ENCODE measurements at regions not wholly inside any gene's neighbourhood (a gene's known extent, or its start where the extent isn't known, plus 50 kb on each side); places are given as distances from the start of the nearest gene placed in this dataset.
"Not testable (repeated sequence)": the region's sequence is repeated elsewhere in the genome, so short reads cannot be mapped to it uniquely, and the experiment has no call there.

DNA sequence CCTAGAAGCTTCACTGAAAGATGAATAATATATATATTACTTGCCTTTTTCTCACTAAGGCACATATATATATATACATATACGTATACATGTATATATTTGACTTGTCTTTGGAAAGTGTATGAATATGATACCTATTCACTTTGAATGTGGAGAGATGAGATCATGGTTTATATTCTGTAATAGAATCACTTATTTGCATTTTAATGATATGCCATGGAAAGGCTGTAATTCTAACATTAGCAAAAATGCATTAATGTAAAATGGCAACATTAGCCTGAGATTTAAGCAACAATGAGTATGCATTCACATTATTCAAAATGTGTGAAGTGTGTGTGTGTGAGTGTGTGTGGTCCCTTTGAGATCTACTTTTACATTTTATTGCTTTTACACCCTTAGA is 54.5 kb upstream of the PRKD1 start:
- no peak overlapping the region for H3K4me3 Mint-ChIP-seq
- H3K4me1 Mint-ChIP-seq, result no peaks in the 10 kb centered on the region

DNA sequence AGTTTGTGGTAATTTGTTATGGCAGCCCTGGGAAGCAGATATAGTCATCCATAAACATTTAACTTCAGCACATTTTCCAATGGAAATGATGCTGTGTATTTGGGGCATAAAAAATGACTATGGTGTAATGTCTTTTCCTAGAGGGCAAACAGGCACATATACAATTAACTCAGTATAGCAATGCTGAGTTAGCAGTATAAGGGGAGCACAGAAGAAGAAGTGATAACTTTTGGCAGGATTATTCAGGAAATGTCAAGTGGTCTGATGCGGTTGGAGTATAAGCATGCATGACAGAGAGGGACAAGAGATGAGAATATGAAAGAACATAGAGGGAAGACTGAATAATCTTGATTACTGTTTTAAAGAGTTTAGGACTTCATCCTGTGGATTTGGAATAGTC is 55.3 kb upstream of the PRKD1 start:
- Mint-ChIP-seq H3K4me1 (no peaks in the 10 kb centered on the region), H3K36me3 (ENCODE audit: low read depth) (no peaks in the 10 kb centered on the region), H3K4me3 (no peak overlapping the region), H3K27ac (no peak overlapping the region), H3K27me3 (no peaks in the 10 kb centered on the region)
- no peak for DNase-seq
- ATAC-seq, result no peak
- H3K9me3 ChIP-seq (ENCODE audit: control insufficient read depth, low read length, poor library complexity, severe bottlenecking), result no peaks in the 10 kb centered on the region

More for the DNA sequence above, 54.5 kb upstream of the PRKD1 start:
- DNase-seq (no peak), ATAC-seq (no peak)
- Mint-ChIP-seq H3K36me3 (ENCODE audit: low read depth) (no peaks in the 10 kb centered on the region), H3K27me3 (no peaks in the 10 kb centered on the region), H3K27ac (no peak overlapping the region)
- no peaks in the 10 kb centered on the region for H3K9me3 ChIP-seq (ENCODE audit: control insufficient read depth, low read length, poor library complexity, severe bottlenecking)

DNA sequence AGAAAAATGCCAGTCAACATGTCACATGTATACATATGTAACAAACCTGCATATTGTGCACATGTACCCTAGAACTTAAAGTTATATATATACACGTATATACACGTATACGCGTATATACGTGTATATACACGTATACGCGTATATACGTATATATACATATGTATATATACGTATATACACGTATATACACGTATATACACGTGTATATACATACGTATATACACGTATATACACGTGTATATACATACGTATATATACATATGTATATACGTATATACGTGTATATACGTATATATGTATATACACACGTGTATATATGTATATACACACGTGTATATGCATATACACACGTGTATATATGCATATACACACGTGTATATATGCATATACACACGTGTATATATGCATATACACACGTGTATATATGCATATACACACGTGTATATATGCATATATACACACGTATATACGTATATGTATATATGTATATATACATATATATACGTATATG is 62.8 kb upstream of the PRKD1 start:
- H3K36me3 Mint-ChIP-seq (ENCODE audit: low read depth); ATAC-seq; H3K27me3 Mint-ChIP-seq; H3K4me3 Mint-ChIP-seq; H3K4me1 Mint-ChIP-seq; H3K27ac Mint-ChIP-seq; H3K9me3 ChIP-seq (ENCODE audit: control insufficient read depth, low read length, poor library complexity, severe bottlenecking); DNase-seq: not testable (repeated sequence)

- Mint-ChIP-seq H3K4me3 (no peak overlapping the region), H3K27ac (no peak overlapping the region), H3K4me1 (no peaks in the 10 kb centered on the region), H3K27me3 (no peaks in the 10 kb centered on the region), H3K36me3 (ENCODE audit: low read depth) (no peaks in the 10 kb centered on the region)
- DNase-seq, result no peak
- no peak for ATAC-seq
- H3K9me3 ChIP-seq (ENCODE audit: control insufficient read depth, low read length, poor library complexity, severe bottlenecking), result no peaks in the 10 kb centered on the region
Observed at GRCh38 chr14:29990993-29991392, 63.3 kb upstream of the PRKD1 start.

DNA sequence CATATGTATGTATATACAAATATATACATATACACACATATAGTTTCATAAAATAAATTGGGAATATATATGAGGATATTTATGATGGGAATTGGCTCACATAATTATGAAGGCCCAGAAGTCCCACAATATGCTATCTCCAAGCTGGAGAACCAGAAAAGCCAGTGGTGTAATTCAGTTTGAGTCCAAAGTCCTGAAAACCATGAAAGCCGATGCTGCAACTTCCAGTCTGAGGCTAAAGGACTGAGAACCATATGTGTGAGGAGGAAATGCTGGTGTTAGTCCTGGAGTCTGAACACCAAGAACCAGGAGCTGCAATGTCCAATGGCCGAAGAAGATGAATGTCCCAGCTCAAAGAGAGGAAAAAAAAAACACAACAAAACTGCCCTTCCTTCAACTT is 65.5 kb upstream of the PRKD1 start:
- no peaks in the 10 kb centered on the region for H3K36me3 Mint-ChIP-seq (ENCODE audit: low read depth)

DNA sequence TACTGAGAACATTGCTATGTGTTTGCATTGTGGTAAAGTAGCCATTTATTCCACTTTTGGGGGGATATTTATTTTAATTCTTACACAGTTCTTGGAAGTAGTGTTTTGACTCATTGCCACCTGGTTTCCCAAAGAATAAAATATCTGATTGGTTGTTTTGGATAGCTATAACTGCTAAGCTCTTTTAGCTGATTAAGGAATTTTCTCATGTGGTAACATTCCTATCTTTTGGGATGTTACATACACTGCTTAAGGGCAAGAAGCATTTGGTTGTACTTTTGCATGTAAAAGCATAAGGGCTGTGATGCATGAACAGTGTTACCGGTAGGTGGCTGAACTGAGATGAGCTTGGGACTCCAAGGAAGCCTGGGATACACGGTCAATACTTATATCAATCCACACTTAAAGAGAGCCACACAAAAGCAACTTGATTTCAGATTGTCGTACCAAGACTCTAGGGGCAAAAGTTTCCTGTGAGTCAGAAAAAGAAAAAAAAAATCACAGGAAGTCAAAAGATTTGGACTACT is 71.4 kb upstream of the PRKD1 start:
- no peak overlapping the region for H3K27ac Mint-ChIP-seq
- H3K4me1 Mint-ChIP-seq, result no peaks in the 10 kb centered on the region
- DNase-seq (no peak), ATAC-seq (no peak)
- no peak overlapping the region for H3K4me3 Mint-ChIP-seq
- no peaks in the 10 kb centered on the region for H3K36me3 Mint-ChIP-seq (ENCODE audit: low read depth)
- H3K27me3 Mint-ChIP-seq, result no peaks in the 10 kb centered on the region
- H3K9me3 ChIP-seq (ENCODE audit: control insufficient read depth, low read length, poor library complexity, severe bottlenecking), result no peaks in the 10 kb centered on the region

More for the DNA sequence above, 65.5 kb upstream of the PRKD1 start:
- DNase-seq (no peak), ATAC-seq (no peak)
- H3K9me3 ChIP-seq (ENCODE audit: control insufficient read depth, low read length, poor library complexity, severe bottlenecking), result no peaks in the 10 kb centered on the region
- Mint-ChIP-seq H3K27me3 (no peaks in the 10 kb centered on the region), H3K4me3 (no peak overlapping the region), H3K27ac (no peak overlapping the region), H3K4me1 (no peaks in the 10 kb centered on the region)

- no peak overlapping the region for H3K27ac Mint-ChIP-seq
- H3K4me1 Mint-ChIP-seq, result no peaks in the 10 kb centered on the region
- H3K27me3 Mint-ChIP-seq, result no peaks in the 10 kb centered on the region
- no peaks in the 10 kb centered on the region for H3K36me3 Mint-ChIP-seq (ENCODE audit: low read depth)
- H3K9me3 ChIP-seq (ENCODE audit: control insufficient read depth, low read length, poor library complexity, severe bottlenecking), result no peaks in the 10 kb centered on the region
- ATAC-seq, result no peak
- no peak for DNase-seq
- H3K4me3 Mint-ChIP-seq, result no peak overlapping the region
Observed at GRCh38 chr14:30002859-30003258, 75.2 kb upstream of the PRKD1 start.

DNA sequence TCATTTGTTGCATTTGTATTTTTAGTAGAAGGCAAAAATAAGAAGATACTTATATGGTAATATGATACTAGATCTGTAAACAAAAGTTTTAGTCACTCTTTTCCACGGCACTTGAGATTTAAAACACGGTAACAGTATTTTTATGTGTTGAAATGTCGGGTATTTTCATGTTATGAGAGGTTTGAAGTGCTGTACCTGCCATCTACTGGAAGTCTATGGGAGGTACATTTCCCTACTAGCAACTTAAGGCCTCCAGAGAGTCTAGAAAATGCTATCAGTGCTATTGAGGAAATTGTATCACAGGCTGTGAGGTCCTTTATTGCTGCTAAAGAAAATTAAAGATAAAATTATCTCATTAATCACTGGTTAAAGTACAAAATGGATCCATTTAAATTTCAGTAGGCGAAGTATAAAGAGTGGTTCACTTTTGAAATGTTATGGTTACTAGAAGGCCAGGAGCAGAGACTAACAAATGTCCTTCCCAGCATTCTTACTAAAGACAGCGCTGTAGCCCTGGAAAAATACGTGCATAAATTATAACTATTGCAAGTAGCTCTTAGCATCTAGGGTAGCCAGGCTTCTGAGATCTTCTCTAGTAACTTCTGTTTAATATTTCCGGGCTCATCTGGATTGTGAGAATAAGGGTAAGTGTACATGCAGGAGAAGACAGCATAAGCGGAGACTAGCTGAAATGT is 77.6 kb upstream of the PRKD1 start:
- Mint-ChIP-seq H3K36me3 (ENCODE audit: low read depth) (no peaks in the 10 kb centered on the region), H3K27ac (no peak overlapping the region), H3K4me1 (no peaks in the 10 kb centered on the region), H3K27me3 (no peaks in the 10 kb centered on the region), H3K4me3 (no peak overlapping the region)
- H3K9me3 ChIP-seq (ENCODE audit: control insufficient read depth, low read length, poor library complexity, severe bottlenecking), result no peaks in the 10 kb centered on the region
- ATAC-seq, result no peak
- DNase-seq, result no peak

DNA sequence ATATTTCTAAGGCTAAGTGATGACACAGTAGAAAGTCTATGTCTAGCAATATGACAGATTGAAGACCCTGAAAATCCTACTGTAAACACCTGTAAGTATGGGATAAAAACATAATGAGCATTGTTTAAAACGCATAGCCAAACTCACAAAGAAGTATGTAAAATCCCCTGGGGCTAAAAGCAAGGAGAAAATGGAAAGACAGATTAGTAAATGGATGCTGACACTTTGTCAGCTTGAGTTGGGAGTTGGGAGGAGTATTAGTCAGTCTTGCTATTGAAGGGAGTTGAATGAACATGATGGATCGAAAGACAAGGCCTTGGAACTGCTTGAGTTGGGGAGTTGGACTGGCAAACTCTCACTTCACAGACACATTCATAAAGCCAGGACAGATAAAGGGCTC is 79.0 kb upstream of the PRKD1 start:
- no peak for DNase-seq
- H3K4me1 Mint-ChIP-seq, result no peaks in the 10 kb centered on the region
- H3K27ac Mint-ChIP-seq, result no peak overlapping the region
- H3K9me3 ChIP-seq (ENCODE audit: control insufficient read depth, low read length, poor library complexity, severe bottlenecking), result no peaks in the 10 kb centered on the region
- no peaks in the 10 kb centered on the region for H3K36me3 Mint-ChIP-seq (ENCODE audit: low read depth)
- H3K27me3 Mint-ChIP-seq, result no peaks in the 10 kb centered on the region
- H3K4me3 Mint-ChIP-seq, result no peak overlapping the region
- ATAC-seq, result no peak

DNA sequence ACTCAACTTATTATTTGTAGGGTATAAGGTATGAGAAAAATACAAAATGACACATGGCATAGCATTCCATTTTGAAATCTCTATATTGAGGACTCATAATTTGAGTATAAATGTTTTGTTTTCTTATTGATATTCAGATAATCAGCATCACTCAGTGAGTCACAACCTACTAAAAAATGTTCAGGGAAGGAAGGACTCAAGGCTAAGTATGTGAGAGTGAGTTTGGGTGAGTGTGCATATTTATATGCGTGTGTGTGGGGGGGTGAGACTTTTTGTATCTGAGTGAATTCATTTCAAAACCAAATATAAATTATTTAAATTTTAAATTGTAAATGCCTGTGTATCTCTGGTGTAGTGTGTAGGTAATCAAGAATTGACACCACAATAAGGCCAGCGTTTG is 87.8 kb upstream of the PRKD1 start:
- Mint-ChIP-seq H3K4me1 (no peaks in the 10 kb centered on the region), H3K27me3 (no peaks in the 10 kb centered on the region), H3K4me3 (no peak overlapping the region), H3K27ac (no peak overlapping the region), H3K36me3 (ENCODE audit: low read depth) (no peaks in the 10 kb centered on the region)
- H3K9me3 ChIP-seq (ENCODE audit: control insufficient read depth, low read length, poor library complexity, severe bottlenecking), result no peaks in the 10 kb centered on the region
- DNase-seq (no peak), ATAC-seq (no peak)

GRCh38 chr14:30016002-30016401 is 88.4 kb upstream of the PRKD1 start:
- Mint-ChIP-seq H3K4me1 (no peaks in the 10 kb centered on the region), H3K4me3 (no peak overlapping the region), H3K36me3 (ENCODE audit: low read depth) (no peaks in the 10 kb centered on the region), H3K27me3 (no peaks in the 10 kb centered on the region), H3K27ac (no peak overlapping the region)
- ATAC-seq (no peak), DNase-seq (no peak)
- no peaks in the 10 kb centered on the region for H3K9me3 ChIP-seq (ENCODE audit: control insufficient read depth, low read length, poor library complexity, severe bottlenecking)

GRCh38 chr14:30017370-30017993 is 89.8 kb upstream of the PRKD1 start:
- ATAC-seq, result no peak
- H3K27me3 Mint-ChIP-seq, result no peaks in the 10 kb centered on the region
- DNase-seq, result no peak
- H3K36me3 Mint-ChIP-seq (ENCODE audit: low read depth), result no peaks in the 10 kb centered on the region
- H3K4me3 Mint-ChIP-seq, result no peak overlapping the region
- no peaks in the 10 kb centered on the region for H3K9me3 ChIP-seq (ENCODE audit: control insufficient read depth, low read length, poor library complexity, severe bottlenecking)
- no peak overlapping the region for H3K27ac Mint-ChIP-seq
- no peaks in the 10 kb centered on the region for H3K4me1 Mint-ChIP-seq

GRCh38 chr14:30020271-30020670 is 92.6 kb upstream of the PRKD1 start:
- no peaks in the 10 kb centered on the region for H3K27me3 Mint-ChIP-seq
- ATAC-seq (no peak), DNase-seq (no peak)
- no peak overlapping the region for H3K27ac Mint-ChIP-seq
- no peaks in the 10 kb centered on the region for H3K4me1 Mint-ChIP-seq
- H3K4me3 Mint-ChIP-seq, result no peak overlapping the region
- no peaks in the 10 kb centered on the region for H3K36me3 Mint-ChIP-seq (ENCODE audit: low read depth)
- H3K9me3 ChIP-seq (ENCODE audit: control insufficient read depth, low read length, poor library complexity, severe bottlenecking), result no peaks in the 10 kb centered on the region

DNA sequence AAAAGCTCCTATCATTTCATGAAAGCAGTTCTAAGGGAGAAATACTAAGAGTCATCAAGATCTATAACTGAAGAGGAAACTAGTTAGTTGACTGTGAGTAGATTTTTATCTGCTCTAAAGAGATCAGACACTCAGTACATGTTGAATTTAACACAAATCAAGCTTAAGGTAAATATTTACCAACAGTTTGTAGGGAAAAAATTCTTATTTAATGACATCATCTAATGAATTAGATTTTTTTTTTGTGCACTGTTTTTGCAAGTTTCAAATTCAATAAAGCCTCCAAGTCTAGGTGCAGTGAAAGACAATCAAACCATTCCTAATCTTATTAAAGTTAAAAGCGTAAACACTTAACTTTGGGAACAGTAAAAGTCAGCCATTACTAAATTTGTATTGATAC is 93.0 kb upstream of the PRKD1 start:
- ATAC-seq (no peak), DNase-seq (no peak)
- H3K36me3 Mint-ChIP-seq (ENCODE audit: low read depth), result no peaks in the 10 kb centered on the region
- H3K27me3 Mint-ChIP-seq, result no peaks in the 10 kb centered on the region
- H3K4me3 Mint-ChIP-seq, result no peak overlapping the region
- H3K27ac Mint-ChIP-seq, result no peak overlapping the region
- no peaks in the 10 kb centered on the region for H3K4me1 Mint-ChIP-seq
- no peaks in the 10 kb centered on the region for H3K9me3 ChIP-seq (ENCODE audit: control insufficient read depth, low read length, poor library complexity, severe bottlenecking)
